Progenitor cell of endocrine pancreas (in vitro differentiated cells): ENCODE measurements at regions not wholly inside any gene's neighbourhood (a gene's known extent, or its start where the extent isn't known, plus 50 kb on each side); places are given as distances from the start of the nearest gene placed in this dataset.

ENCODE experiments used
- DNase-seq: peaks from one replicate; pipeline ENCODE4 v3.0.0; 2021; ENCODE audit warnings: low spot score; ENCODE audit not compliant: unreplicated experiment
- H3K27ac Mint-ChIP-seq: 2 replicates; pipeline ENCODE4 v1.8.0; 2021; ENCODE audit warnings: mild to moderate bottlenecking, moderate library complexity, mixed read lengths
- H3K27me3 Mint-ChIP-seq: 2 replicates; pipeline ENCODE4 v1.8.0; 2021; ENCODE audit warnings: mixed read lengths
- H3K36me3 Mint-ChIP-seq: 2 replicates; pipeline ENCODE4 v1.8.0; 2022; ENCODE audit warnings: mixed read lengths; ENCODE audit not compliant: insufficient read depth
- H3K4me1 Mint-ChIP-seq: 2 replicates; pipeline ENCODE4 v1.8.0; 2021; ENCODE audit warnings: low read depth, mixed read lengths
- H3K4me3 Mint-ChIP-seq: 2 replicates; pipeline ENCODE4 v1.8.0; 2021; ENCODE audit warnings: low read depth, mild to moderate bottlenecking, moderate library complexity, mixed read lengths
- H3K9me3 Mint-ChIP-seq: 2 replicates; pipeline ENCODE4 v1.8.0; 2021; ENCODE audit warnings: low read depth, mixed read lengths
- TF ChIP-seq, protein P1 (sequence below): fragments of 200-600 bp; sonication (generic); IDR thresholded peaks from one replicate; pipeline ENCODE4 v1.5.0; 2021; ENCODE audit warnings: antibody characterized with exemption, mild to moderate bottlenecking; ENCODE audit not compliant: unreplicated experiment

DNA sequence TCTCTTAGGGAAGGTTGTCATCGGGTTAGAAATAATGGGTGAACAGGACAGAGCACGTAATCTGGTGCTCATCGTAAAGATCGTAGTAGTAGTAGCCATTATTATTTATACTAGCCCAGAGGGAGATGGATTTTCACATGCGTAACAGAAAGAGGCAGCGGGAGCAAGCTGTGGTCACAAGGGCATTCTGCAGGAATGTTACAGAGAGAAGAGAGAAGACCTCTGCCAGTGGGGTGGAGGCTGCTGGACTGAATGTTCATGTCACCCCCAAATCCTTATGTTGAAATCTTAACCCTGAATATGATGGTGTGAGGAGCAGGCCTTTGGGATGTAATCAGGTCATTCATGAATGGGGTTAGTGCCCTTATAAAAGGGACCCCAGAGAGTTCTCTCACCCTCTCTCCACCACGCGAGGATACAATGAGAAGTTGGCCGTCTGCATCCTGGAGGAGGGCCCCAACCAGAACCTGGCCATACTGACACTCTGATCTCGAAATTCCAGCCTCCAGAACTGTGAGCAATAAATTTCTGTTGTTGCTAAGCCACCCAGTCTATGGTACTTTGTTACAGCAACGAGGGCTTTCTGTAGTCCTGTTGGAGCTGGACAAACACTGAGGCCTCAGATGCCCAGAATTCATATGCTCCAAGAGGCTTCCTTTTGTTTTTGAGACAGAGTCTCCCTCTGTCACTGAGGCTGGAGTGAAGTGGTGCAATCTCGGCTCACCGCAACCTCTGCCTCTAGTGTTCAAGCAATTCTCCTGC is 131.2 kb upstream of the MED13L start:
- Mint-ChIP-seq H3K27me3 (no peaks in the 10 kb centered on the region), H3K36me3 (no peaks in the 10 kb centered on the region)

DNA sequence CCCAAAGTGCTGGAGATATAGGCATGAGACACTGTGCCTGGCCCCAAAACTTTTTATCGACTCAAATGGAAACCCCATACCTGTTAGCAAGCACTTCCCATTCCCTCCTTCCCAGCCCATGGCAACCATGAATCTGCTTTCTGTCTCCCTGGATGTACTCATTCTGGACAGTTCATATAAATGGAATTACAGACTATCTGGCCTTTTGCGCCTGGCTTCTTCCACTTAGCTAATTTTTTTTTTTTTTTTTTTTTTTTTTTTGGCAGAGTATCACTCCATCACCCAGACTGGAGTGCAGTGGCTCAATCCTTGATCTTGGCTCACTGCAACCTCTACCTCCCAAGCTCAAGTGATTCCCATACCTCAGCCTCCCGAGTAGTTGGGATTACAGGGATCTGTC is 134.5 kb upstream of the MED13L start:
- Mint-ChIP-seq H3K36me3 (no peaks in the 10 kb centered on the region), H3K27me3 (no peaks in the 10 kb centered on the region), H3K4me1 (no peaks in the 10 kb centered on the region), H3K4me3 (no peak overlapping the region), H3K9me3 (no peaks in the 10 kb centered on the region), H3K27ac (no peak overlapping the region)
- TF ChIP-seq, protein P1, sequence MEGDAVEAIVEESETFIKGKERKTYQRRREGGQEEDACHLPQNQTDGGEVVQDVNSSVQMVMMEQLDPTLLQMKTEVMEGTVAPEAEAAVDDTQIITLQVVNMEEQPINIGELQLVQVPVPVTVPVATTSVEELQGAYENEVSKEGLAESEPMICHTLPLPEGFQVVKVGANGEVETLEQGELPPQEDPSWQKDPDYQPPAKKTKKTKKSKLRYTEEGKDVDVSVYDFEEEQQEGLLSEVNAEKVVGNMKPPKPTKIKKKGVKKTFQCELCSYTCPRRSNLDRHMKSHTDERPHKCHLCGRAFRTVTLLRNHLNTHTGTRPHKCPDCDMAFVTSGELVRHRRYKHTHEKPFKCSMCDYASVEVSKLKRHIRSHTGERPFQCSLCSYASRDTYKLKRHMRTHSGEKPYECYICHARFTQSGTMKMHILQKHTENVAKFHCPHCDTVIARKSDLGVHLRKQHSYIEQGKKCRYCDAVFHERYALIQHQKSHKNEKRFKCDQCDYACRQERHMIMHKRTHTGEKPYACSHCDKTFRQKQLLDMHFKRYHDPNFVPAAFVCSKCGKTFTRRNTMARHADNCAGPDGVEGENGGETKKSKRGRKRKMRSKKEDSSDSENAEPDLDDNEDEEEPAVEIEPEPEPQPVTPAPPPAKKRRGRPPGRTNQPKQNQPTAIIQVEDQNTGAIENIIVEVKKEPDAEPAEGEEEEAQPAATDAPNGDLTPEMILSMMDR, result no peak
- no peak for DNase-seq

More for the DNA sequence above, 131.2 kb upstream of the MED13L start:
- TF ChIP-seq, protein P1, result no peak
- Mint-ChIP-seq H3K27ac (no peak overlapping the region), H3K4me1 (no peaks in the 10 kb centered on the region), H3K9me3 (no peaks in the 10 kb centered on the region), H3K4me3 (no peak overlapping the region)
- DNase-seq, result no peak

DNA sequence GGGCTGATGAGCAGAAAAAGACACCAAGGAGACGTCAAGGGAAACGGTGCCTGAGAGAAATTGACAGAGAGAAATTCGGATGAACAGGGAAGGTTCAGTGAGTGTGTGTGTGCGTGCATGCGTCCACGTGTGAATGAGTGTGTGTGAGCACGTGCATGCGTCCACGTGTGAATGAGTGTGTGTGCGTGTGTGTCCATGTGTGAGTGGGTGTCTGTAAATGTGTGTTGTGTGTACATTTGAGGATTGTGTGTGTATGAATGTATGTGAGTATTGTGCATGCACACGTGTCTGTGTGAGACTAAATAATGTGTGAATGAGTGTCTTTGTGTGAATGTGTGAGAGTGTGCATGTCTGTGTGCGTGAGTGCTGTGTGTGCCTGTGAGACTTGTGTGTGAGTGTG is 137.4 kb upstream of the MED13L start:
- Mint-ChIP-seq H3K4me1 (no peaks in the 10 kb centered on the region), H3K4me3 (no peak overlapping the region), H3K36me3 (no peaks in the 10 kb centered on the region), H3K9me3 (no peaks in the 10 kb centered on the region), H3K27me3 (no peaks in the 10 kb centered on the region), H3K27ac (no peak overlapping the region)
- TF ChIP-seq, protein P1, result no peak
- DNase-seq, result no peak

DNA sequence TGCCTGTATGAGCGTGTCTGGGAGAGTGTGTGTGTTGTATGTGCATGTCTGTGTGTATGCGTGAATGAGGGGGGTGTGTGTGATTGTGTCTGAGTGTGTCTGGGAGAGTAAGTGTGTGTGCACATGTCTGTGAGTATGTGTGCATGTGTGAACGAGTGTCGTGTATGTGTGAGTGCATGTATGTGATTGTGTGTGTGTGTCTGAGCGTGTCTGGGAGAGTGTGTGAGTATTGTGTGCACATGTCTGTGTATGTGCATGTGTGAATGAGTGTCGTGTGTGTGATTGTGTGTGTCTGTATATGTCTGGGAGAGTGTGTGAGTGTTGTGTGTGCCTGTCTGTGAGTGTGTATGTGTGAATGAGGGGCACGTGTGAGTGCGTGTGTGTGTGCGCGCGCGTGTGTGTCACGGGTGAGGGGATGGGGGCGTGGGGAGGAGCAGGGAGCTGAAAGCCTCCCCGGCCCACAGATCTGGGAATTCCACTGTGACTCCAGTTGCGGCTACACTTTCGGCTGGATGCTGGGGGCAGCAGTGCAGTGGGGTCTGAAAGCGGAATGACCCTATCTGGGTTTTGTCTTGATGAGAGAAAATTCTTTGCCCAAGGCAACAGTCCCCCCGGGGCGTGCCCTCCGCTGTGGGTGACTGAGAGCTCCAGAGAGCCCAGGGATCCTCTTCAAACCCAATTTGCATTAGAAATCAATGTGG is 138.1 kb upstream of the MED13L start:
- no peak for DNase-seq
- H3K36me3 Mint-ChIP-seq, result no peaks in the 10 kb centered on the region
- H3K27me3 Mint-ChIP-seq, result no peaks in the 10 kb centered on the region
- no peak overlapping the region for H3K27ac Mint-ChIP-seq
- H3K9me3 Mint-ChIP-seq, result no peaks in the 10 kb centered on the region
- H3K4me3 Mint-ChIP-seq, result no peak overlapping the region
- no peaks in the 10 kb centered on the region for H3K4me1 Mint-ChIP-seq
- TF ChIP-seq, protein P1, result no peak

DNA sequence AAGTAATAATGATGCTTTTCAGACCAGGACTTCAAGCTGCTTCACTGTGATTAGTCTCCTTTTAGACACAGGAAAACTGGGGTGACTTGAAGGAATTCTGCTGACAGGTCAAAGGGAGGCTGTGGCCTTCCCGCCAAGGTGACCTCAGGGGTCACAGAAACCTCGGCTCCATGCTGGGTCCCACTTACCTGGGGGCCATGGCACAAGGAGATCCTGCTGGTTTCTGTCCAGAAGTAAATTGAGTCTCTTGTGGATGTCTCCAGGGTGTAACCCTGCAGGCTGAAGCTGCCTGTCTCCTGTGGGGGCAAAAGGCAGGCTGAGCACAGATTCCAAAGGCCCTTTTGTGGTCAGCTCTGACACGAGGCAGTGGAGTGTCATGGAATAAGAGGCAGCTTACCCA is 138.7 kb upstream of the MED13L start:
- no peaks in the 10 kb centered on the region for H3K27me3 Mint-ChIP-seq
- H3K36me3 Mint-ChIP-seq, result no peaks in the 10 kb centered on the region
- TF ChIP-seq, protein P1, result no peak
- no peaks in the 10 kb centered on the region for H3K4me1 Mint-ChIP-seq
- H3K27ac Mint-ChIP-seq, result no peak overlapping the region
- no peak for DNase-seq
- H3K4me3 Mint-ChIP-seq, result no peak overlapping the region
- no peaks in the 10 kb centered on the region for H3K9me3 Mint-ChIP-seq
